PC-3 (cell line): ENCODE measurements at regions not wholly inside any gene's neighbourhood (a gene's known extent, or its start where the extent isn't known, plus 50 kb on each side); places are given as distances from the start of the nearest gene placed in this dataset.

Experiments used
- ATAC-seq: fragments of 200-7000 bp; cut with Tn5 transposase; 2 replicates; pipeline ENCODE4 v1.9.1; 2020; ENCODE audit warnings: mild to moderate bottlenecking, moderate library complexity
- BruUV-seq: library from RNA; stranded (reverse); fragments of 400-500 nt; replicated peaks from 2 replicates; lab custom pipeline; 2021; lab: Mats Ljungman, UMichigan
- CTCF ChIA-PET: fragments of 300-600 bp; sonication (Branson Sonifier 250); formaldehyde crosslinking; loops from one replicate; lab custom pipeline; 2022; ENCODE audit warnings: antibody characterized with exemption; lab: Charles Lee
- POLR2A ChIA-PET: fragments of 300-600 bp; sonication (Branson Sonifier 250); formaldehyde crosslinking; loops from one replicate; lab custom pipeline; 2022; ENCODE audit warnings: antibody characterized with exemption; ENCODE audit not compliant: unreplicated experiment; lab: Charles Lee
- DNase-seq: peaks from one replicate; pipeline ENCODE4 v3.0.0-alpha.2; 2015
- H2AFZ ChIP-seq: fragments of 300-600 bp; sonication (generic); 2 replicates; pipeline ENCODE4 v1.6.0; 2016; ENCODE audit warnings: antibody characterized with exemption, low read length
- H3F3A ChIP-seq: fragments of 300-600 bp; sonication (generic); one replicate; pipeline ENCODE4 v1.6.0; 2017; ENCODE audit warnings: antibody characterized with exemption, low read length, control low read depth, mild to moderate bottlenecking; ENCODE audit not compliant: unreplicated experiment
- H3K27ac ChIP-seq: fragments of 300-600 bp; sonication (generic); 2 replicates; pipeline ENCODE4 v1.5.1; 2016; ENCODE audit warnings: mild to moderate bottlenecking, low read length
- H3K27me3 ChIP-seq: fragments of 300-600 bp; sonication (generic); 2 replicates; pipeline ENCODE4 v1.6.1; 2016; ENCODE audit warnings: low read length, mixed read lengths
- H3K36me3 ChIP-seq: fragments of 300-600 bp; sonication (generic); 2 replicates; pipeline ENCODE4 v1.6.1; 2016; ENCODE audit warnings: low read depth, mixed run types, low read length, mixed read lengths
- H3K4me1 ChIP-seq: fragments of 300-600 bp; sonication (generic); 2 replicates; pipeline ENCODE4 v1.5.1; 2016; ENCODE audit warnings: low read length; ENCODE audit not compliant: insufficient read depth
- H3K4me2 ChIP-seq: fragments of 300-600 bp; sonication (generic); 2 replicates; pipeline ENCODE4 v1.6.0; 2016; ENCODE audit warnings: low read length
- H3K4me3 ChIP-seq: fragments of 300-600 bp; sonication (generic); 2 replicates; pipeline ENCODE4 v1.5.1; 2016; ENCODE audit warnings: mild to moderate bottlenecking, low read length, mixed read lengths
- H3K79me2 ChIP-seq: fragments of 300-600 bp; sonication (generic); 2 replicates; pipeline ENCODE4 v1.6.1; 2017; ENCODE audit warnings: low read length, mixed read lengths
- H3K9ac ChIP-seq: fragments of 300-600 bp; sonication (generic); 2 replicates; pipeline ENCODE4 v1.6.0; 2016; ENCODE audit warnings: mild to moderate bottlenecking, low read length
- H3K9me2 ChIP-seq: fragments of 300-600 bp; sonication (generic); replicated peaks from 2 replicates; pipeline ENCODE4 v1.6.1; 2016; ENCODE audit warnings: mixed run types, low read length, mixed read lengths
- H3K9me3 ChIP-seq: fragments of 300-600 bp; sonication (generic); 2 replicates; pipeline ENCODE4 v1.6.1; 2016; ENCODE audit warnings: low read length, mixed read lengths
- H4K20me1 ChIP-seq: fragments of 300-600 bp; sonication (generic); 2 replicates; pipeline ENCODE4 v1.6.1; 2016; ENCODE audit warnings: low read length, mixed read lengths
- CTCF ChIP-seq: fragments of 300-600 bp; sonication (generic); conservative IDR thresholded peaks from 2 replicates; pipeline ENCODE4 v1.5.1; 2017; ENCODE audit warnings: antibody characterized with exemption, low read depth, mild to moderate bottlenecking, low read length
- EZH2 ChIP-seq: fragments of 300-600 bp; sonication (generic); IDR thresholded peaks from one replicate; pipeline ENCODE4 v1.6.1; 2017; ENCODE audit warnings: antibody characterized with exemption, mild to moderate bottlenecking, low read length; ENCODE audit not compliant: unreplicated experiment
- EZH2phosphoT487 ChIP-seq: fragments of 300-600 bp; sonication (generic); IDR thresholded peaks from 2 replicates; pipeline ENCODE4 v1.6.1; 2018; ENCODE audit warnings: mild to moderate bottlenecking, antibody characterized with exemption, low read length, borderline replicate concordance
- intact Hi-C: fragments of 100-400 bp; cut with micrococcal nuclease; formaldehyde crosslinking; loops from 2 replicates; pipeline ENCODE4 v1.9.0; 2023

GRCh38 chr5:136731241-136731900 is 366.0 kb upstream of the TRPC7 start:
- H3K27me3 ChIP-seq = no peaks in the 10 kb centered on the region
- peak overlapping the region; percentile 41; the same call in 1 of the 2 replicates for H3K4me3 ChIP-seq
- H4K20me1 ChIP-seq = no peaks in the 10 kb centered on the region
- peaks cover 4% of the 10 kb centered on the region for H3F3A ChIP-seq
- H3K27ac ChIP-seq = peak overlapping the region; percentile 100
- ATAC-seq (peak; percentile 60), DNase-seq (peak; percentile 78)
- peak overlapping the region; percentile 84 for H3K4me2 ChIP-seq
- no peaks in the 10 kb centered on the region for H3K9me3 ChIP-seq
- peaks cover 39% of the 10 kb centered on the region for H3K4me1 ChIP-seq
- TF ChIP-seq EZH2phosphoT487 (no peak), CTCF (no peak), EZH2 (no peak)
- no peaks in the 10 kb centered on the region for H3K9me2 ChIP-seq
- peak overlapping the region; percentile 89 for H3K9ac ChIP-seq
- no peaks in the 10 kb centered on the region for H3K79me2 ChIP-seq
- ChIA-PET CTCF (no interaction called here), POLR2A (no interaction called here)
- no peaks in the 10 kb centered on the region for H3K36me3 ChIP-seq
- H2AFZ ChIP-seq = 0 out of 2 replicates have a peak overlapping the region, but pooled peaks have one; percentile 43
- no TSS peak for BruUV-seq
- intact Hi-C loops = loop anchor here (2.0 to 5.0 kb wide), 2 partner anchors 34 to 37 kb away; no protein-coding TSS in a partner anchor

- ChIA-PET CTCF (no interaction called here), POLR2A (no interaction called here)
- no peaks in the 10 kb centered on the region for H3K9me2 ChIP-seq
- H3F3A ChIP-seq = peaks cover 4% of the 10 kb centered on the region
- peak; percentile 61 for ATAC-seq
- H3K4me3 ChIP-seq = peak overlapping the region; percentile 51; the same call in 1 of the 2 replicates
- H3K4me2 ChIP-seq = peak overlapping the region; percentile 84
- no peaks in the 10 kb centered on the region for H4K20me1 ChIP-seq
- peak overlapping the region; percentile 100 for H3K27ac ChIP-seq
- no peaks in the 10 kb centered on the region for H3K36me3 ChIP-seq
- no peaks in the 10 kb centered on the region for H3K9me3 ChIP-seq
- TF ChIP-seq CTCF (no peak), EZH2phosphoT487 (no peak), EZH2 (no peak)
- H3K79me2 ChIP-seq = no peaks in the 10 kb centered on the region
- no peak overlapping the region for H2AFZ ChIP-seq
- H3K4me1 ChIP-seq = peaks cover 39% of the 10 kb centered on the region
- intact Hi-C loops = loop anchor here (2.0 to 5.0 kb wide), 2 partner anchors 33 to 38 kb away; no protein-coding TSS in a partner anchor
- peak overlapping the region; percentile 89 for H3K9ac ChIP-seq
- DNase-seq = peak; percentile 87
- no TSS peak for BruUV-seq
- no peaks in the 10 kb centered on the region for H3K27me3 ChIP-seq
Measured at GRCh38 chr5:136730426-136730825, 365.1 kb upstream of the TRPC7 start.

- TF ChIP-seq EZH2phosphoT487 (no peak), EZH2 (no peak), CTCF (no peak)
- intact Hi-C loops = loop anchor here (2.0 to 5.0 kb wide), 2 partner anchors 33 to 39 kb away; no protein-coding TSS in a partner anchor
- CTCF ChIA-PET = no interaction called here
Measured at GRCh38 chr5:136729901-136730355, 364.6 kb upstream of the TRPC7 start.

More at GRCh38 chr5:136729901-136730355, 364.6 kb upstream of the TRPC7 start:
- Histone ChIP-seq H3K79me2 (no peaks in the 10 kb centered on the region), H3K4me3 (peak overlapping the region; percentile 51; the same call in 1 of the 2 replicates), H3K9ac (peak overlapping the region; percentile 89), H3K36me3 (no peaks in the 10 kb centered on the region), H3K27me3 (no peaks in the 10 kb centered on the region), H4K20me1 (no peaks in the 10 kb centered on the region), H3K4me1 (peaks cover 39% of the 10 kb centered on the region), H3K9me2 (no peaks in the 10 kb centered on the region), H3K4me2 (peak overlapping the region; percentile 84), H3K27ac (peak overlapping the region; percentile 100), H2AFZ (no peak overlapping the region), H3F3A (peaks cover 4% of the 10 kb centered on the region), H3K9me3 (no peaks in the 10 kb centered on the region)
- ATAC-seq (peak; percentile 75), DNase-seq (peak; percentile 94)
- POLR2A ChIA-PET = no interaction called here
- BruUV-seq = no TSS peak
